ENCODE measurements at regions not wholly inside any gene's neighbourhood (a gene's known extent, or its start where the extent isn't known, plus 50 kb on each side); places are given as distances from the start of the nearest gene placed in this dataset.

GRCh38 chr3:34889641-34890040 is 749.7 kb upstream of the ARPP21 start:
- WGBS (ENCODE audit: insufficient coverage, insufficient replicate concordance, low lambda C conversion rate, missing lambda C conversion rate): 23% methylated on average over 2 of the region's 2 CpGs
- Histone ChIP-seq H2AFZ (ENCODE audit: control insufficient read depth, low read depth, low read length) (no peak overlapping the region), H3K27me3 (replicated peaks in 1 of 2; ENCODE audit: control insufficient read depth in 2 of 2, insufficient read depth in 2 of 2, low read length in 1 of 2) (no peaks in the 10 kb centered on the region), H3K4me3 (no peak overlapping the region), H3K4me1 (ENCODE audit: control insufficient read depth, insufficient read depth, low read length) (no peaks in the 10 kb centered on the region), H3K27ac (ENCODE audit: control insufficient read depth, insufficient read depth) (no peak overlapping the region), H3K9ac (ENCODE audit: control insufficient read depth, insufficient read depth, low read length) (no peak overlapping the region), H3K79me2 (ENCODE audit: control insufficient read depth, insufficient read depth, low read length) (no peaks in the 10 kb centered on the region), H3K4me2 (ENCODE audit: control insufficient read depth, insufficient read depth) (no peak overlapping the region), H4K20me1 (ENCODE audit: control insufficient read depth, insufficient read depth) (no peaks in the 10 kb centered on the region), H3K9me3 (replicated peaks; ENCODE audit: control insufficient read depth, insufficient read depth, low read length) (no peaks in the 10 kb centered on the region), H3K36me3 (ENCODE audit: control insufficient read depth in 2 of 2, insufficient read depth in 2 of 2, low read length in 1 of 2) (no peaks in the 10 kb centered on the region)
- no peak for DNase-seq (ENCODE audit: low read depth, low spot score)
- ChIA-PET POLR2A (no interaction called here), SMC1A (ENCODE audit: uncharacterized antibody, unreplicated experiment) (no interaction called here), CTCF (no interaction called here), RAD21 (ENCODE audit: unreplicated experiment) (no interaction called here)
- FAIRE-seq: no peak
- ATAC-seq: peak; percentile 21; the same call in 2 of the 3 replicates
- intact Hi-C loops (cut with micrococcal nuclease; ENCODE audit: unreplicated experiment): no loop called here
- no TSS peak for BruUV-seq (replicated peaks)
- in situ Hi-C loops (cut with MboI): no loop called here
- TF ChIP-seq POLR2AphosphoS5 (IDR thresholded peaks at IDR 0.05; ENCODE audit: low read length) (no peak), PBX3 (IDR thresholded peaks at IDR 0.05; ENCODE audit: insufficient replicate concordance, low read depth, low read length) (no peak), SUPT20H (IDR thresholded peaks at IDR 0.05; ENCODE audit: borderline replicate concordance, control insufficient read depth, low read depth, low read length) (no peak), CUX1 (IDR thresholded peaks at IDR 0.05; ENCODE audit: insufficient replicate concordance, low read depth, low read length) (no peak), RFX5 (IDR thresholded peaks at IDR 0.05; ENCODE audit: low read depth, low read length) (no peak), SKIL (IDR thresholded peaks at IDR 0.05; ENCODE audit: low read depth, poor library complexity, severe bottlenecking) (no peak)
- TF ChIP-seq, protein P1, sequence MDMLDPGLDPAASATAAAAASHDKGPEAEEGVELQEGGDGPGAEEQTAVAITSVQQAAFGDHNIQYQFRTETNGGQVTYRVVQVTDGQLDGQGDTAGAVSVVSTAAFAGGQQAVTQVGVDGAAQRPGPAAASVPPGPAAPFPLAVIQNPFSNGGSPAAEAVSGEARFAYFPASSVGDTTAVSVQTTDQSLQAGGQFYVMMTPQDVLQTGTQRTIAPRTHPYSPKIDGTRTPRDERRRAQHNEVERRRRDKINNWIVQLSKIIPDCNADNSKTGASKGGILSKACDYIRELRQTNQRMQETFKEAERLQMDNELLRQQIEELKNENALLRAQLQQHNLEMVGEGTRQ (IDR thresholded peaks at IDR 0.05; ENCODE audit: borderline replicate concordance, low read depth, low read length): no peak
- TF ChIP-seq, protein P2, sequence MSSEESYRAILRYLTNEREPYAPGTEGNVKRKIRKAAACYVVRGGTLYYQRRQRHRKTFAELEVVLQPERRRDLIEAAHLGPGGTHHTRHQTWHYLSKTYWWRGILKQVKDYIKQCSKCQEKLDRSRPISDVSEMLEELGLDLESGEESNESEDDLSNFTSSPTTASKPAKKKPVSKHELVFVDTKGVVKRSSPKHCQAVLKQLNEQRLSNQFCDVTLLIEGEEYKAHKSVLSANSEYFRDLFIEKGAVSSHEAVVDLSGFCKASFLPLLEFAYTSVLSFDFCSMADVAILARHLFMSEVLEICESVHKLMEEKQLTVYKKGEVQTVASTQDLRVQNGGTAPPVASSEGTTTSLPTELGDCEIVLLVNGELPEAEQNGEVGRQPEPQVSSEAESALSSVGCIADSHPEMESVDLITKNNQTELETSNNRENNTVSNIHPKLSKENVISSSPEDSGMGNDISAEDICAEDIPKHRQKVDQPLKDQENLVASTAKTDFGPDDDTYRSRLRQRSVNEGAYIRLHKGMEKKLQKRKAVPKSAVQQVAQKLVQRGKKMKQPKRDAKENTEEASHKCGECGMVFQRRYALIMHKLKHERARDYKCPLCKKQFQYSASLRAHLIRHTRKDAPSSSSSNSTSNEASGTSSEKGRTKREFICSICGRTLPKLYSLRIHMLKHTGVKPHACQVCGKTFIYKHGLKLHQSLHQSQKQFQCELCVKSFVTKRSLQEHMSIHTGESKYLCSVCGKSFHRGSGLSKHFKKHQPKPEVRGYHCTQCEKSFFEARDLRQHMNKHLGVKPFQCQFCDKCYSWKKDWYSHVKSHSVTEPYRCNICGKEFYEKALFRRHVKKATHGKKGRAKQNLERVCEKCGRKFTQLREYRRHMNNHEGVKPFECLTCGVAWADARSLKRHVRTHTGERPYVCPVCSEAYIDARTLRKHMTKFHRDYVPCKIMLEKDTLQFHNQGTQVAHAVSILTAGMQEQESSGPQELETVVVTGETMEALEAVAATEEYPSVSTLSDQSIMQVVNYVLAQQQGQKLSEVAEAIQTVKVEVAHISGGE (CRISPR knock-in tag; IDR thresholded peaks at IDR 0.05): no peak
